NCI-H2227 (cell line): ENCODE measurements at regions not wholly inside any gene's neighbourhood (a gene's known extent, or its start where the extent isn't known, plus 50 kb on each side); places are given as distances from the start of the nearest gene placed in this dataset.
"Not testable (repeated sequence)": the region's sequence is repeated elsewhere in the genome, so short reads cannot be mapped to it uniquely, and the experiment has no call there.

Source experiments
- DNase-seq: peaks from one replicate; lab custom pipeline; 2025; ENCODE audit not compliant: unreplicated experiment; lab: John Stamatoyannopoulos, UW

GRCh38 chr16:59163371-59164055, 429.4 kb upstream of the GOT2 start:
- no peak for DNase-seq

DNA sequence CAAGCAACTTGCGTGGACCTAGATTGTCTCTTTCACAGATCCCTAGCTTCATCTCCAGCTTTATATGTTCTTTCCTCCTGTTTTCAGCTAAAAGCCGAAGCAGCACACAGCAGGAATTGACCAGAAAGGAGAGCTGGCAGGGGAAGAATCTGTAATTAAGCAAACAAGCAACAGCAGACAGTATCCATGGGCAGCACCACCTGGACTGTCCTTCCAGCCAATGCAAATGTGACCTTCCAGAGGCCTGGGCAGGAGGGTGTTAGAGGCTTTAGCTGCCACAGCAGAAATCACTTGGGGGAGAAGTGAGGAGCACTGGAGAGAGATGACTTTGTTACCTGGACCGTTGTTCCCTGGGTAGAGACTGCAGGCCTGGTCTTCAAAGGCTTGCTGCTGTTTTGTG, 427.6 kb upstream of the GOT2 start:
- DNase-seq = no peak

DNA sequence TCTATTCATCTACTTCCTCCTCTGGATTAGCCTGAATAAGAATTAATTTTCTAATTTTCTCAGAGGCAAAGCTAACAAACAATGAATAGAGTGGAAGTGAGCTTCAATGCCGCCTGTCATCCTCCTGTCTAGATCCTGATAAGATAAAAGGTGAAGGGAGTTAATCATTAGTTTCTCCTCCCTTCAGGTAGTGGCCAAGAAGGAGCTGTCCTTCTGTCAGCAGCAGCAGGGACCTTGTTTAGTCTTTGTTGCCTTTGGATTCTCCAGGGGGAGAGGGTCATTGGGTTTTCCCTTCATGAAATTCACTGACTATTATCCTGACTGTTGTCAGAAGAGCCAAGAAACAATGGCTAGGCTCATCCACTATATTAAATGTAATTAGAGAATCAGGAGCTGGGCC, 420.2 kb upstream of the GOT2 start:
- no peak for DNase-seq

GRCh38 chr16:59148769-59149155, 414.6 kb upstream of the GOT2 start:
- DNase-seq = no peak

DNA sequence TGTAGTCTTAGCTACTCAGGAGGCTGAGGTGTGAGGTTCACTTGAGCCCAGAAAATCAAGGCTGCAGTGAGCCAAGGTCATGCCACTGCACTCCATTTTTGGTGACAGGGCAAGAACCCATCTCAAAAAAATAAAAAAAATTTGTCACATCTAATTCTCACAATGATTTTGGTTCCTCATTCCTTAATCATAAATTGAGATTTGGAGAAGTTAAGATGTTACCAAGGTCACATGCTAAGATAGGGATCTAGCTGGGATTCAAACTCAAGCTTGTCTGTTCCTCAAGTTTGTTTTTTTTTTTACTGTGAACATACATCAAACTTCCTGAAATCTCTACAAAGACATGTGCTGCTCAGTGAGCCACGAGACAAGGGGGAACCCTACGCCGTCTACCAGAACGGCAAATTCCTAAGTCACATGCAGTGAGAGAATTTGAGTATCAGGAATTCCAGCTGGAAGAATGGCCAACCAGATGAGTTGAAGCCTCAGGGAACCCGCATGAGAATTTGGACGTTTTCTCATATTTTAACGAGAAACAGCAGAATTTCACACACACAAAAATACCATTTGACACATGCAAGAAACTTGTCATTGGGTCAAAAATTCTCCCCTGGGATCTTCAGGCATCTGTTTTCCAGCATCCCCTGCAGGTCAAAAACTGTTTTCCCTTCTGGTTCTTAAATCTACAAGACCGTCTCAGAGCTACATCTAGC, 414.1 kb upstream of the GOT2 start:
- DNase-seq = no peak

- DNase-seq = no peak
Observed at GRCh38 chr16:59146140-59146539, 412.0 kb upstream of the GOT2 start.

DNA sequence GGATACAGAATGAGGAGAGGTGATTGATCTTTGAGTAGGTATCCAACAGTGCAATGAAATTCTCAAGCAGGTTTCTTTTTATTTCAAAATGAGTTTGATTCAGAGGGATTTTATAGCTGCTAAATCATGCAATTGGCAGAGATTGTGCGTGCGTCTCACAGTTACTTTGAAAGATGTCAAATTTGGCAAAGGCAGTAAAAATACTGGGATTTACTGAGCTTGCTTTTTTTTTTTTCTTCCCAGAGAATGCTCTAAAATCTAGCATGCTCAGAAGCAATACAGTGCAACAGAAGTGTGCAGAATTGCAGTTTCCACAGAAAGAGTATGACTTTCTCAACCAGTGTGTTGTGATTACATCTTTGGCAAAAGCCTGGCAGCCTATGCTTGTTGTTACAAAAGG, 410.7 kb upstream of the GOT2 start:
- no peak for DNase-seq

GRCh38 chr16:59144326-59144725, 410.2 kb upstream of the GOT2 start:
- no peak for DNase-seq

GRCh38 chr16:59126486-59126885, 392.4 kb upstream of the GOT2 start:
- no peak for DNase-seq

- no peak for DNase-seq
Observed at GRCh38 chr16:59124056-59124455, 389.9 kb upstream of the GOT2 start.

DNA sequence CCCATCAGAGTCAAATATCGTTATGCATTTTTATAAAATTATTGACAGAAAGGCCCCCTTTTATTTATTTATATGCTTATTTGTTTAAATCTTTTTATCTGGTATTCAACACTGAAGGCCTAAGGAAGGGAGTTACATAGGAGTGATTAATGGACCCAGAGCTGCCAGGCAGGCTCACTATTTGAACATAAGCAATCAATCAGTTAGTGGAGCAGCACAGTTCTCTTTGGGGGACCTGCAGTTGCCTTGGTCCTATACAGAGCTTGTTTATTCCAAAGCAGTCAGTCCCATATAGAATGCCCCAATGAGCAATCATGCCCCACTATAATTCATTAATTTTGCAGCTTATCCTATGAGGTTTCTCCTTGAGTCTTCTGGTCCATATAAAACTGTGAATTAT, 389.4 kb upstream of the GOT2 start:
- no peak for DNase-seq

- DNase-seq = no peak
Observed at GRCh38 chr16:59122262-59122537, 388.1 kb upstream of the GOT2 start.

DNA sequence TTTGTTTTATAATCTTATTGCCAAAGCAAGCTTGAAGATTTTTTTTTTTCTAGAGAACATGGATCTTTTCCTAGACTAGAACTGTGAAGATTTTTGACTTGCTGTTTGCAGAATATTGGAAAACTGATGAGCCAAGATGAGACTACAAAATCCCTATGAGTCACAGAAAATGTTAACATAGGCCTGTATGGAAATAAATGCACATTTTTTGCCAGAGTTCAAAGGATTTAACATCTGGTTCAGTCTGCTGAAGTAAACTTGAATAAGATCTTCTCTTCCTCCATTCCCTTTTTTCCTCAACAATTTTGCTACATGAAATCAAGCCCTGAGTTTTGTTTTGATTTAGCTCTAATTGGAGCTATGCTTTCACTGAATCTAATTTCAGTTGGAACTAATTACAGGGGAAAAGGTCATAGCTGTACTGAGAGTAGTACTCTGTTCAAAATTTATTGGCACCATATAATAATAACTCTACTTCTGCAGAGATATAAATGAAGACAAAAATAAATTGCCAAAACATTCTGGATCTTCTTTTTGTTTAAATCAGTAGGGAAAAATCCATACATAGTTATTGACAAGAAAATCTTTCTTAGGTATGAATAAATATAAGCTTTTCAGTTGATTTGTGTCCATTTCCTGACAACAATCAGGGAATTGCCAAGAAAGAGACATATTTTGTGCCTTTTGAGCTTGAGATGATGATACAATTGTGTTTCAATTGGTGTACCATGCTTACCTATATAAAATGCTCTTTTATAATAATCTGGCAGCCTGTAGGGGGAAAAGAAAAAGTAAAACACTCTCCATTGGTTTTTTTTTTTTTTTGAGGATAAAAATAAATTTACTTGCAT, 387.5 kb upstream of the GOT2 start:
- no peak for DNase-seq

DNA sequence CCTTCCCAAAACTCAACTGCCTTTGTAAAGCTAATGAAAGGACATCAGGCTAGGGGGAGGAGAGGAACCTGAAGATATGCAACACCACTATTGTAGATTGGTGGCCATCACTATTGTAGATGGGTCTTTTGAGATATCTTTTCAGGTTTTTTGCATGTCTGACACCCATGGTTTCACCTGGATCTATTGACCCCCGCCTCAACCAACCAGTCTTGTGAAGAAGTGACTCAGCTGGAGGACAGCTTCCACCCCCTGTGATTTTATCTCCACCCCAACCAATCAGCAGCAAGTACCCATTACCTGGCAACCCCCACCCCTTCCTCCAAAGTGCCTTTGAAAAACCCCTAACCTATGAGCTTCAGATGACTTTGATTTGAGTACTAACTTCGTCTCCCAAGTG, 382.6 kb upstream of the GOT2 start:
- no peak for DNase-seq

DNA sequence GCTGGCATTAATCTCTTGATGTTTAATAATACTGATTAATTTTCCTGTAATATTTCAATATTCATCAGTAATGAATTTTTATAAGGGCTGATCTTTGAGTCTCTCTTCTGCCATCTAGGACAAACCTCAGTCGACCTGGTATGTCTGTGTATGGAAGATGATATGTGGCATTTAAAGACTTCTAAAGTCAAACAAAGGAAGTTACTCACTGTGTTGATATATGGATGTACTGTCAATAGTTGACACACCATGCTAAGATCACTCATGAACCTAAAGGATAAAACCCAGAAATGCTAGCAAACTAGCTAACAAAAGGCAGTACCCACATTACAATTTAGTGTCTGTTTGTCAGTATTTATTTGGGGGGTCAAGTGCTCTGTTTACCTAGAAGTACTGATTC, 380.7 kb upstream of the GOT2 start:
- DNase-seq = no peak

- DNase-seq = no peak
Observed at GRCh38 chr16:59113004-59113670, 379.0 kb upstream of the GOT2 start.

DNA sequence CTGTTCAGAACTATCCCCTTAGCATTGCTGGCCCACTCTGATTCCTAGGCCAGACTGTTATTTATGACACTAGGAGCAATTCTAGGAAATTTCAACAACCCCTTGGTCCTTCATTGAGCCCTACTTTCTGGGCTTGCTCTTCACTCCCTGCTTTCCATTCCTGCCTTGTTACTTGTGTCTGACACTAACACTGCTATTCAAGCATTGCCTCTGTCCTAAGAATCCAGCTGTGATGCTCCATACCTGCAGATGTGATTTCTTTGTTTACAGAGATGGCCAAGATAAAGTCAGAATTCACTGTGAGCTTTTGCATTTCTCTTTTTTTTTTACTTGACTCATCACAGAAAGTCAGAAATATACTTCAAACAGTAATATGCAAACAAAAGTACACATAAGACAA, 377.2 kb upstream of the GOT2 start:
- DNase-seq = no peak

GRCh38 chr16:59108374-59108773, 374.3 kb upstream of the GOT2 start:
- no peak for DNase-seq

DNA sequence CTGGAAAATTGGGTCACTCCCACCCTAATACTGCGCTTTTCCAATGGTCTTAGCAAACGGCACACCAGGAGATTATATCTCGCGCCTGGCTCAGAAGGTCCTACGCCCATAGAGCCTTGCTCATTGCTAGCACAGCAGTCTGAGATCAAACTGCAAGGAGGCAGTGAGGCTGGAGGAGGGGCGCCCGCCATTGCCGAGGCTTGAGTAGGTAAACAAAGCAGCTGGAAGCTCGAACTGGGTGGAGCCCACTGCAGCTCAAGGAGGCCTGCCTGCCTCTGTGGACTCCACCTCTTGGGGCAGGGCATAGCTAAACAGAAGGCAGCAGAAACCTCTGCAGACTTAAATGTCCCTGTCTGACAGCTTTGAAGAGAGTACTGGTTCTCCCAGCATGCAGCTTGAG, 362.6 kb upstream of the GOT2 start:
- DNase-seq = not testable (repeated sequence)

GRCh38 chr16:59090541-59090940, 356.4 kb upstream of the GOT2 start:
- DNase-seq = no peak

GRCh38 chr16:59088431-59088830, 354.3 kb upstream of the GOT2 start:
- DNase-seq = no peak

DNA sequence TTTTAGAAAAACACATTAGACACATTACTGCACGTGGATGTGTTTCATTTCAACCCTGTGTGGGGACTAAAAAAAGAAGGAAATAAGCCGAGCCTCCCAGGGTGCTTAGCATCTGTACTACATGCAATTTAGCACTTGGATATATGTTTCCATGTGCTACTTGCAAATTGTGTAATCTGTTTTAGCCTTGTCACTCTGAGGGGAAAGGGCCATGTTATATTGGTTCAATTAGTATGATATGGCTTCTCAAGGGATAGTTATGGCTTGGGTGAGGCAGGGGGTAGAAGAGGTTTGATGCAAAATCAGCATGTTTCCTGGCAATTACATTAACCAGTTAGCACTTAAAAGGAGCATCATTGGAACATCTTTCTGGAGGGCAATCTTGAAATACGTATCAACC, 353.5 kb upstream of the GOT2 start:
- no peak for DNase-seq
